ENCODE measurements at regions not wholly inside any gene's neighbourhood (a gene's known extent, or its start where the extent isn't known, plus 50 kb on each side); places are given as distances from the start of the nearest gene placed in this dataset.

- Histone ChIP-seq H3K4me3 (ENCODE audit: low read depth in 1 of 5, low read length in 5 of 5) (no peak overlapping the region), H3K9ac (ENCODE audit: low read length in 5 of 5) (no peak overlapping the region), H3K27me3 (ENCODE audit: control insufficient read depth in 5 of 5, insufficient read depth in 4 of 5, low read length in 5 of 5) (no peaks in the 10 kb centered on the region), H3K36me3 (ENCODE audit: control insufficient read depth in 5 of 5, insufficient read depth in 5 of 5, low read length in 5 of 5) (no peaks in the 10 kb centered on the region), H3K4me1 (ENCODE audit: control insufficient read depth in 5 of 5, insufficient read depth in 5 of 5, low read length in 5 of 5) (no peaks in the 10 kb centered on the region), H3K9me3 (ENCODE audit: control insufficient read depth in 5 of 5, low read length in 5 of 5) (no peaks in the 10 kb centered on the region), H3K27ac (ENCODE audit: low read depth, low read length) (no peak overlapping the region)
These were observed 561.7 kb downstream of the LTN1 start for GRCh38 chr21:28431022-28431421.

GRCh38 chr21:28429161-28429560 lies 563.5 kb downstream of the LTN1 start:
- Histone ChIP-seq H3K27ac (ENCODE audit: low read depth, low read length) (no peak overlapping the region), H3K9ac (ENCODE audit: low read length in 5 of 5) (no peak overlapping the region), H3K4me3 (ENCODE audit: low read depth in 1 of 5, low read length in 5 of 5) (no peak overlapping the region), H3K4me1 (ENCODE audit: control insufficient read depth in 5 of 5, insufficient read depth in 5 of 5, low read length in 5 of 5) (no peaks in the 10 kb centered on the region), H3K9me3 (ENCODE audit: control insufficient read depth in 5 of 5, low read length in 5 of 5) (no peaks in the 10 kb centered on the region), H3K36me3 (ENCODE audit: control insufficient read depth in 5 of 5, insufficient read depth in 5 of 5, low read length in 5 of 5) (no peaks in the 10 kb centered on the region), H3K27me3 (ENCODE audit: control insufficient read depth in 5 of 5, insufficient read depth in 4 of 5, low read length in 5 of 5) (no peaks in the 10 kb centered on the region)

- H3K4me1 ChIP-seq (ENCODE audit: control insufficient read depth in 5 of 5, insufficient read depth in 5 of 5, low read length in 5 of 5): peaks cover 0 to 2% (median 0%) of the 10 kb centered on the region in 5 donors
- H3K27ac ChIP-seq (ENCODE audit: low read depth, low read length): no peak overlapping the region
- H3K9me3 ChIP-seq (ENCODE audit: control insufficient read depth in 5 of 5, low read length in 5 of 5): no peaks in the 10 kb centered on the region
- no peaks in the 10 kb centered on the region for H3K27me3 ChIP-seq (ENCODE audit: control insufficient read depth in 5 of 5, insufficient read depth in 4 of 5, low read length in 5 of 5)
- no peak overlapping the region for H3K4me3 ChIP-seq (ENCODE audit: low read depth in 1 of 5, low read length in 5 of 5)
- no peak overlapping the region for H3K9ac ChIP-seq (ENCODE audit: low read length in 5 of 5)
- H3K36me3 ChIP-seq (ENCODE audit: control insufficient read depth in 5 of 5, insufficient read depth in 5 of 5, low read length in 5 of 5): no peaks in the 10 kb centered on the region
These were observed 565.2 kb downstream of the LTN1 start for GRCh38 chr21:28427394-28428022.

- H3K9me3 ChIP-seq (ENCODE audit: control insufficient read depth in 5 of 5, low read length in 5 of 5): no peaks in the 10 kb centered on the region
- H3K36me3 ChIP-seq (ENCODE audit: control insufficient read depth in 5 of 5, insufficient read depth in 5 of 5, low read length in 5 of 5): no peaks in the 10 kb centered on the region
- H3K9ac ChIP-seq (ENCODE audit: low read length in 5 of 5): no peak overlapping the region
- H3K4me1 ChIP-seq (ENCODE audit: control insufficient read depth in 5 of 5, insufficient read depth in 5 of 5, low read length in 5 of 5): peaks cover 0 to 10% (median under 1%) of the 10 kb centered on the region in 5 donors
- no peaks in the 10 kb centered on the region for H3K27me3 ChIP-seq (ENCODE audit: control insufficient read depth in 5 of 5, insufficient read depth in 4 of 5, low read length in 5 of 5)
- no peak overlapping the region for H3K27ac ChIP-seq (ENCODE audit: low read depth, low read length)
- H3K4me3 ChIP-seq (ENCODE audit: low read depth in 1 of 5, low read length in 5 of 5): no peak overlapping the region
These were observed 566.1 kb downstream of the LTN1 start for GRCh38 chr21:28426545-28426944.

GRCh38 chr21:28423521-28424190 lies 569.0 kb downstream of the LTN1 start:
- Histone ChIP-seq H3K4me3 (ENCODE audit: low read depth in 1 of 5, low read length in 5 of 5) (no peak overlapping the region), H3K27me3 (ENCODE audit: control insufficient read depth in 5 of 5, insufficient read depth in 4 of 5, low read length in 5 of 5) (no peaks in the 10 kb centered on the region), H3K4me1 (ENCODE audit: control insufficient read depth in 5 of 5, insufficient read depth in 5 of 5, low read length in 5 of 5) (peaks cover 0 to 28% (median 11%) of the 10 kb centered on the region in 5 donors), H3K9me3 (ENCODE audit: control insufficient read depth in 5 of 5, low read length in 5 of 5) (no peaks in the 10 kb centered on the region), H3K27ac (ENCODE audit: low read depth, low read length) (no peak overlapping the region), H3K36me3 (ENCODE audit: control insufficient read depth in 5 of 5, insufficient read depth in 5 of 5, low read length in 5 of 5) (no peaks in the 10 kb centered on the region), H3K9ac (ENCODE audit: low read length in 5 of 5) (no peak overlapping the region)

GRCh38 chr21:28421716-28422524 lies 570.8 kb downstream of the LTN1 start:
- no peaks in the 10 kb centered on the region for H3K9me3 ChIP-seq (ENCODE audit: control insufficient read depth in 5 of 5, low read length in 5 of 5)
- no peak overlapping the region for H3K9ac ChIP-seq (ENCODE audit: low read length in 5 of 5)
- H3K4me1 ChIP-seq (ENCODE audit: control insufficient read depth in 5 of 5, insufficient read depth in 5 of 5, low read length in 5 of 5): peaks cover 0 to 28% (median 11%) of the 10 kb centered on the region in 5 donors
- H3K4me3 ChIP-seq (ENCODE audit: low read depth in 1 of 5, low read length in 5 of 5): no peak overlapping the region
- peak overlapping the region; percentile 68 for H3K27ac ChIP-seq (ENCODE audit: low read depth, low read length)
- no peaks in the 10 kb centered on the region for H3K27me3 ChIP-seq (ENCODE audit: control insufficient read depth in 5 of 5, insufficient read depth in 4 of 5, low read length in 5 of 5)
- no peaks in the 10 kb centered on the region for H3K36me3 ChIP-seq (ENCODE audit: control insufficient read depth in 5 of 5, insufficient read depth in 5 of 5, low read length in 5 of 5)

- no peaks in the 10 kb centered on the region for H3K9me3 ChIP-seq (ENCODE audit: control insufficient read depth in 5 of 5, low read length in 5 of 5)
- H3K27ac ChIP-seq (ENCODE audit: low read depth, low read length): no peak overlapping the region
- H3K4me3 ChIP-seq (ENCODE audit: low read depth in 1 of 5, low read length in 5 of 5): no peak overlapping the region
- no peaks in the 10 kb centered on the region for H3K27me3 ChIP-seq (ENCODE audit: control insufficient read depth in 5 of 5, insufficient read depth in 4 of 5, low read length in 5 of 5)
- H3K36me3 ChIP-seq (ENCODE audit: control insufficient read depth in 5 of 5, insufficient read depth in 5 of 5, low read length in 5 of 5): no peaks in the 10 kb centered on the region
- H3K4me1 ChIP-seq (ENCODE audit: control insufficient read depth in 5 of 5, insufficient read depth in 5 of 5, low read length in 5 of 5): peaks cover 0 to 28% (median 11%) of the 10 kb centered on the region in 5 donors
- H3K9ac ChIP-seq (ENCODE audit: low read length in 5 of 5): no peak overlapping the region
These were observed 572.9 kb downstream of the LTN1 start for GRCh38 chr21:28419811-28420210.

GRCh38 chr21:28418726-28419514 lies 573.8 kb downstream of the LTN1 start:
- Histone ChIP-seq H3K27ac (ENCODE audit: low read depth, low read length) (no peak overlapping the region), H3K27me3 (ENCODE audit: control insufficient read depth in 5 of 5, insufficient read depth in 4 of 5, low read length in 5 of 5) (no peaks in the 10 kb centered on the region), H3K9me3 (ENCODE audit: control insufficient read depth in 5 of 5, low read length in 5 of 5) (no peaks in the 10 kb centered on the region), H3K4me3 (ENCODE audit: low read depth in 1 of 5, low read length in 5 of 5) (no peak overlapping the region), H3K4me1 (ENCODE audit: control insufficient read depth in 5 of 5, insufficient read depth in 5 of 5, low read length in 5 of 5) (peaks cover 0 to 28% (median 11%) of the 10 kb centered on the region in 5 donors), H3K9ac (ENCODE audit: low read length in 5 of 5) (peak overlapping the region in 1 of 5 donors; percentile 7), H3K36me3 (ENCODE audit: control insufficient read depth in 5 of 5, insufficient read depth in 5 of 5, low read length in 5 of 5) (no peaks in the 10 kb centered on the region)

- no peaks in the 10 kb centered on the region for H3K27me3 ChIP-seq (ENCODE audit: control insufficient read depth in 5 of 5, insufficient read depth in 4 of 5, low read length in 5 of 5)
- H3K36me3 ChIP-seq (ENCODE audit: control insufficient read depth in 5 of 5, insufficient read depth in 5 of 5, low read length in 5 of 5): no peaks in the 10 kb centered on the region
These were observed 582.4 kb downstream of the LTN1 start for GRCh38 chr21:28410256-28410655.

More at GRCh38 chr21:28410256-28410655, 582.4 kb downstream of the LTN1 start:
- H3K9me3 ChIP-seq (ENCODE audit: control insufficient read depth in 5 of 5, low read length in 5 of 5): no peaks in the 10 kb centered on the region
- no peak overlapping the region for H3K9ac ChIP-seq (ENCODE audit: low read length in 5 of 5)
- H3K4me3 ChIP-seq (ENCODE audit: low read depth in 1 of 5, low read length in 5 of 5): no peak overlapping the region
- peaks cover 0 to 14% (median 12%) of the 10 kb centered on the region in 5 donors for H3K4me1 ChIP-seq (ENCODE audit: control insufficient read depth in 5 of 5, insufficient read depth in 5 of 5, low read length in 5 of 5)
- no peak overlapping the region for H3K27ac ChIP-seq (ENCODE audit: low read depth, low read length)

Measured in subcutaneous abdominal adipose tissue (tissue), 5 donors.